Natural killer cell (primary cell): ENCODE measurements at regions not wholly inside any gene's neighbourhood (a gene's known extent, or its start where the extent isn't known, plus 50 kb on each side); places are given as distances from the start of the nearest gene placed in this dataset.

ENCODE experiments used
- ATAC-seq, 3 donors: fragments of 150-1000 bp in 2 of 3; fragments of 200-7000 bp in 1 of 3; cut with Tn5 transposase; 1 replicate in 1 of 3; 2 replicates in 2 of 3; pipeline ENCODE4 v1.10.0; 2021; ENCODE audit warnings: mild to moderate bottlenecking in 2 of 3, moderate library complexity in 2 of 3
- DNase-seq, 2 donors: peaks; one replicate each; pipeline versions ENCODE4 v3.0.0 to v3.0.0-alpha.2; 2013 to 2021; ENCODE audit warnings: mixed read lengths in 1 of 2
- H3K27ac ChIP-seq: one replicate; pipeline ENCODE4 v1.5.1; 2013; ENCODE audit warnings: mild to moderate bottlenecking, low read length
- H3K27me3 ChIP-seq: one replicate; pipeline ENCODE4 v1.6.1; 2013; ENCODE audit warnings: low read length; ENCODE audit not compliant: control insufficient read depth, insufficient read depth
- H3K36me3 ChIP-seq: one replicate; pipeline ENCODE4 v1.6.1; 2013; ENCODE audit warnings: low read length; ENCODE audit not compliant: control insufficient read depth, insufficient read depth
- H3K4me1 ChIP-seq: one replicate; pipeline ENCODE4 v1.6.1; 2013; ENCODE audit warnings: low read length; ENCODE audit not compliant: control insufficient read depth, insufficient read depth
- H3K4me3 ChIP-seq: one replicate; pipeline ENCODE4 v1.5.1; 2013; ENCODE audit warnings: low read length
- H3K9me3 ChIP-seq: one replicate; pipeline ENCODE4 v1.6.1; 2013; ENCODE audit warnings: low read length; ENCODE audit not compliant: control insufficient read depth, insufficient read depth
- H3K27ac Mint-ChIP-seq, 2 donors: one replicate each; pipeline ENCODE4 v1.8.0; 2022; ENCODE audit warnings: mild to moderate bottlenecking in 2 of 2, mixed read lengths in 2 of 2, moderate library complexity in 1 of 2
- H3K27me3 Mint-ChIP-seq, 2 donors: one replicate each; pipeline ENCODE4 v1.8.0; 2022; ENCODE audit warnings: low read depth in 2 of 2, mixed read lengths in 2 of 2
- H3K36me3 Mint-ChIP-seq: one replicate; pipeline ENCODE4 v1.8.0; 2022; ENCODE audit warnings: mixed read lengths
- H3K4me1 Mint-ChIP-seq, 2 donors: one replicate each; pipeline ENCODE4 v1.8.0; 2022; ENCODE audit warnings: mixed read lengths in 2 of 2
- H3K4me3 Mint-ChIP-seq: one replicate; pipeline ENCODE4 v1.8.0; 2022; ENCODE audit warnings: mild to moderate bottlenecking, moderate library complexity, mixed read lengths
- H3K9me3 Mint-ChIP-seq, 2 donors: one replicate each; pipeline ENCODE4 v1.8.0; 2022; ENCODE audit warnings: mixed read lengths in 2 of 2
- CTCF ChIP-seq: fragments of 200-600 bp; IDR thresholded peaks from one replicate; pipeline ENCODE4 v1.8.0; 2022; ENCODE audit warnings: antibody characterized with exemption
- WGBS: methylation state at CpG from one replicate; pipeline ENCODE4 v1.1.7; 2013; ENCODE audit warnings: missing lambda C conversion rate; ENCODE audit not compliant: insufficient coverage; 5-methylcytosine and 5-hydroxymethylcytosine counted together
- intact Hi-C: fragments of 100-400 bp; cut with micrococcal nuclease; formaldehyde crosslinking; loops from one replicate; pipeline ENCODE4 v1.14.2; 2022

- ATAC-seq (no peak), DNase-seq (no peak)
- Histone ChIP-seq H3K27ac (no peak overlapping the region), H3K4me1 (no peaks in the 10 kb centered on the region), H3K4me3 (no peak overlapping the region), H3K27me3 (no peaks in the 10 kb centered on the region), H3K36me3 (no peaks in the 10 kb centered on the region), H3K9me3 (no peaks in the 10 kb centered on the region)
- no peaks in the 10 kb centered on the region for H3K36me3 Mint-ChIP-seq
- no peak overlapping the region for H3K27ac Mint-ChIP-seq
- H3K27me3 Mint-ChIP-seq: no peaks in the 10 kb centered on the region
- WGBS: 88% methylated on average over 1 of the region's 1 CpG
- no peak for TF ChIP-seq CTCF
- no peak overlapping the region for H3K4me3 Mint-ChIP-seq
- intact Hi-C loops: no loop called here
- H3K9me3 Mint-ChIP-seq: peaks cover 0 to 6% of the 10 kb centered on the region in 2 donors
- H3K4me1 Mint-ChIP-seq: no peaks in the 10 kb centered on the region
Observed at GRCh38 chr17:12509801-12510200, 155.9 kb upstream of the MYOCD start.

DNA sequence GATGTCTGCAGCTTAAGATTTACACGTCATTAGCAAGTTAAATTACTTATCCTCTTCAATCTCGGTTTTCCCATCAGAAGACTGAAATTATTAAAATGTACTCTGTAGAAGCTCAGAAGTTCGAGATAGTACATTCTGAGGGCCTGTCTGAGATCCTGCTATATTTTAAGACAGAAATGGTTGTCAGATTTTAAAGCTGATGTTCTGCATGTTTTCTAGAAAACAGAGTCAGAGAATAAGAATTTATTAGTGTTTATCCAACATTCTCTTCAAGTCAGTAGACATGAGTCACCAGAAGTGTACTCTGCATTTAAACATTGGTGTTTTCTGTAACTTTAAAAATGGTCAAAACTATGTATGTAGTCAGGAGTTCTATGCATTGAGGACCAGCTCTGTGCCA is 155.2 kb upstream of the MYOCD start:
- H3K4me1 Mint-ChIP-seq: no peaks in the 10 kb centered on the region
- Histone ChIP-seq H3K36me3 (no peaks in the 10 kb centered on the region), H3K4me1 (no peaks in the 10 kb centered on the region), H3K27ac (no peak overlapping the region), H3K27me3 (no peaks in the 10 kb centered on the region), H3K9me3 (no peaks in the 10 kb centered on the region), H3K4me3 (no peak overlapping the region)
- no peaks in the 10 kb centered on the region for H3K36me3 Mint-ChIP-seq
- H3K9me3 Mint-ChIP-seq: peaks cover 0 to 8% of the 10 kb centered on the region in 2 donors
- WGBS: 80% methylated on average over 2 of the region's 3 CpGs
- no peak overlapping the region for H3K27ac Mint-ChIP-seq
- no peak for TF ChIP-seq CTCF
- H3K4me3 Mint-ChIP-seq: no peak overlapping the region
- H3K27me3 Mint-ChIP-seq: no peaks in the 10 kb centered on the region
- intact Hi-C loops: no loop called here
- ATAC-seq (no peak), DNase-seq (no peak)

GRCh38 chr17:12512694-12513355 is 152.9 kb upstream of the MYOCD start:
- intact Hi-C loops: no loop called here
- ATAC-seq (no peak), DNase-seq (no peak)
- no peaks in the 10 kb centered on the region for H3K4me1 Mint-ChIP-seq
- Histone ChIP-seq H3K9me3 (no peaks in the 10 kb centered on the region), H3K27ac (no peak overlapping the region), H3K4me1 (no peaks in the 10 kb centered on the region), H3K36me3 (no peaks in the 10 kb centered on the region), H3K27me3 (no peaks in the 10 kb centered on the region), H3K4me3 (no peak overlapping the region)
- 88% methylated on average over 4 of the region's 4 CpGs for WGBS
- H3K9me3 Mint-ChIP-seq: peaks cover 0 to 8% of the 10 kb centered on the region in 2 donors
- H3K27ac Mint-ChIP-seq: no peak overlapping the region
- no peaks in the 10 kb centered on the region for H3K27me3 Mint-ChIP-seq
- no peaks in the 10 kb centered on the region for H3K36me3 Mint-ChIP-seq
- no peak for TF ChIP-seq CTCF
- no peak overlapping the region for H3K4me3 Mint-ChIP-seq

- H3K9me3 Mint-ChIP-seq: peaks cover 0 to 6% of the 10 kb centered on the region in 2 donors
- H3K36me3 Mint-ChIP-seq: no peaks in the 10 kb centered on the region
- DNase-seq (no peak), ATAC-seq (no peak)
- intact Hi-C loops: no loop called here
- no peak overlapping the region for H3K27ac Mint-ChIP-seq
- 93% methylated on average over 4 of the region's 5 CpGs for WGBS
- no peak overlapping the region for H3K4me3 Mint-ChIP-seq
- no peak for TF ChIP-seq CTCF
- no peaks in the 10 kb centered on the region for H3K9me3 ChIP-seq
- no peaks in the 10 kb centered on the region for H3K4me1 ChIP-seq
- no peaks in the 10 kb centered on the region for H3K27me3 ChIP-seq
- no peaks in the 10 kb centered on the region for H3K4me1 Mint-ChIP-seq
- H3K27me3 Mint-ChIP-seq: no peaks in the 10 kb centered on the region
- H3K27ac ChIP-seq: no peak overlapping the region
- no peaks in the 10 kb centered on the region for H3K36me3 ChIP-seq
- no peak overlapping the region for H3K4me3 ChIP-seq
Observed at GRCh38 chr17:12514596-12514995, 151.1 kb upstream of the MYOCD start.
